CD4-positive, alpha-beta T cell (primary cell): ENCODE measurements at regions not wholly inside any gene's neighbourhood (a gene's known extent, or its start where the extent isn't known, plus 50 kb on each side); places are given as distances from the start of the nearest gene placed in this dataset.

Source experiments
- ATAC-seq: fragments of 200-7000 bp; cut with Tn5 transposase; one replicate; pipeline ENCODE4 v1.10.0; 2022; ENCODE audit warnings: mild to moderate bottlenecking; ENCODE audit not compliant: poor library complexity
- CTCF ChIA-PET: fragments of 350-600 bp; sonication (Branson Sonifier 250); formaldehyde crosslinking; loops from one replicate; lab custom pipeline; 2021; ENCODE audit warnings: antibody characterized with exemption, inconsistent platforms; lab: Charles Lee
- POLR2A ChIA-PET: fragments of 350-600 bp; sonication (Branson Sonifier 250); formaldehyde crosslinking; loops from one replicate; lab custom pipeline; 2021; ENCODE audit warnings: antibody characterized with exemption, inconsistent platforms; lab: Charles Lee
- DNase-seq, 14 experiments: peaks; one replicate each; pipeline ENCODE4 v3.0.0-alpha.2; 2013 to 2020; ENCODE audit warnings: mixed read lengths in 2 of 14
- H3K27ac ChIP-seq, 2 donors: one replicate each; pipeline versions ENCODE4 v1.5.1 to v1.7.0; 2013; ENCODE audit warnings: low read length in 2 of 2, low read depth in 1 of 2, mild to moderate bottlenecking in 1 of 2
- H3K27me3 ChIP-seq, 2 experiments: 1 replicate in 1 of 2; 2 replicates in 1 of 2; pipeline versions ENCODE4 v1.6.1 to v1.7.0; 2013; ENCODE audit warnings: low read length in 2 of 2, control low read depth in 1 of 2, mild to moderate bottlenecking in 1 of 2, moderate library complexity in 1 of 2; ENCODE audit not compliant: insufficient read depth in 2 of 2, control insufficient read depth in 1 of 2
- H3K36me3 ChIP-seq: one replicate; pipeline ENCODE4 v1.6.1; 2013; ENCODE audit warnings: low read length, control low read depth; ENCODE audit not compliant: insufficient read depth
- H3K4me1 ChIP-seq: one replicate; pipeline ENCODE4 v1.6.1; 2013; ENCODE audit warnings: low read length, control low read depth; ENCODE audit not compliant: insufficient read depth
- H3K4me3 ChIP-seq: one replicate; pipeline ENCODE4 v1.5.1; 2013; ENCODE audit warnings: mild to moderate bottlenecking, low read length, moderate library complexity
- H3K9me3 ChIP-seq, 2 experiments: 1 replicate in 1 of 2; 2 replicates in 1 of 2; pipeline versions ENCODE4 v1.6.1 to v1.7.0; 2013; ENCODE audit warnings: low read length in 2 of 2, mild to moderate bottlenecking in 2 of 2, control low read depth in 1 of 2, moderate library complexity in 1 of 2; ENCODE audit not compliant: control insufficient read depth in 1 of 2, insufficient read depth in 1 of 2
- H3K27ac Mint-ChIP-seq: one replicate; pipeline ENCODE4 v1.8.0; 2020; ENCODE audit warnings: mixed read lengths
- H3K27me3 Mint-ChIP-seq: one replicate; pipeline ENCODE4 v1.8.0; 2021; ENCODE audit warnings: mixed read lengths
- H3K36me3 Mint-ChIP-seq: one replicate; pipeline ENCODE4 v1.8.0; 2021; ENCODE audit warnings: low read depth, mixed read lengths
- H3K4me1 Mint-ChIP-seq: one replicate; pipeline ENCODE4 v1.8.0; 2021; ENCODE audit warnings: low read depth, mixed read lengths
- H3K4me3 Mint-ChIP-seq: one replicate; pipeline ENCODE4 v1.8.0; 2020; ENCODE audit warnings: mild to moderate bottlenecking, mixed read lengths
- H3K9me3 Mint-ChIP-seq: one replicate; pipeline ENCODE4 v1.8.0; 2020; ENCODE audit warnings: mixed read lengths
- CTCF ChIP-seq: fragments of 200-600 bp; IDR thresholded peaks from one replicate; pipeline ENCODE4 v1.8.0; 2022; ENCODE audit warnings: antibody characterized with exemption, mild to moderate bottlenecking
- intact Hi-C, 2 experiments: fragments of 100-400 bp; cut with DNase I in 1 of 2; cut with micrococcal nuclease in 1 of 2; formaldehyde crosslinking; loops; one replicate each; pipeline versions ENCODE4 v1.15.1 to v1.9.0; 2023 to 2025; cut with DNase I, micrococcal nuclease

GRCh38 chr2:121094845-121095244 lies 190.2 kb downstream of the TFCP2L1 start:
- CTCF ChIA-PET = no interaction called here
- Mint-ChIP-seq H3K27ac (no peak overlapping the region), H3K27me3 (peaks cover 8% of the 10 kb centered on the region), H3K4me3 (no peak overlapping the region), H3K9me3 (no peaks in the 10 kb centered on the region), H3K4me1 (no peaks in the 10 kb centered on the region), H3K36me3 (no peaks in the 10 kb centered on the region)
- Histone ChIP-seq H3K36me3 (no peaks in the 10 kb centered on the region), H3K4me1 (no peaks in the 10 kb centered on the region), H3K27me3 (no peaks in the 10 kb centered on the region), H3K27ac (no peak overlapping the region), H3K9me3 (peaks cover 0 to 12% of the 10 kb centered on the region in 2 experiments), H3K4me3 (no peak overlapping the region)
- DNase-seq = no peak
- TF ChIP-seq CTCF = no peak
- POLR2A ChIA-PET = no interaction called here
- intact Hi-C loops = no loop called here
- no peak for ATAC-seq

- Mint-ChIP-seq H3K4me3 (no peak overlapping the region), H3K36me3 (no peaks in the 10 kb centered on the region), H3K4me1 (no peaks in the 10 kb centered on the region), H3K27ac (no peak overlapping the region), H3K27me3 (peaks cover 12% of the 10 kb centered on the region), H3K9me3 (no peaks in the 10 kb centered on the region)
- no peak for TF ChIP-seq CTCF
- H3K4me1 ChIP-seq = no peaks in the 10 kb centered on the region
- H3K27me3 ChIP-seq = no peaks in the 10 kb centered on the region
- H3K36me3 ChIP-seq = no peaks in the 10 kb centered on the region
- H3K4me3 ChIP-seq = no peak overlapping the region
- CTCF ChIA-PET = no interaction called here
- DNase-seq = peak in 1 of 14 experiments; percentile 16
- peaks cover 0 to 12% of the 10 kb centered on the region in 2 experiments for H3K9me3 ChIP-seq
- POLR2A ChIA-PET = no interaction called here
- no peak overlapping the region for H3K27ac ChIP-seq
- no peak for ATAC-seq
- intact Hi-C loops = no loop called here
These were observed 189.5 kb downstream of the TFCP2L1 start for GRCh38 chr2:121095257-121096080.

- no peaks in the 10 kb centered on the region for H3K36me3 ChIP-seq
- ATAC-seq (no peak), DNase-seq (no peak)
- Mint-ChIP-seq H3K27me3 (peaks cover 13% of the 10 kb centered on the region), H3K36me3 (no peaks in the 10 kb centered on the region), H3K4me1 (no peaks in the 10 kb centered on the region), H3K27ac (no peak overlapping the region), H3K9me3 (no peaks in the 10 kb centered on the region), H3K4me3 (no peak overlapping the region)
- no peak for TF ChIP-seq CTCF
- no peak overlapping the region for H3K27ac ChIP-seq
- no peak overlapping the region for H3K4me3 ChIP-seq
- intact Hi-C loops = no loop called here
- CTCF ChIA-PET = no interaction called here
- H3K27me3 ChIP-seq = no peaks in the 10 kb centered on the region
- no peaks in the 10 kb centered on the region for H3K4me1 ChIP-seq
- POLR2A ChIA-PET = no interaction called here
- peaks cover 0 to 12% of the 10 kb centered on the region in 2 experiments for H3K9me3 ChIP-seq
These were observed 188.4 kb downstream of the TFCP2L1 start for GRCh38 chr2:121096611-121097010.
